Glomerular visceral epithelial cell (primary cell): ENCODE measurements at regions not wholly inside any gene's neighbourhood (a gene's known extent, or its start where the extent isn't known, plus 50 kb on each side); places are given as distances from the start of the nearest gene placed in this dataset.

Experiments used
- DNase-seq: peaks from one replicate; pipeline ENCODE4 v3.0.0-alpha.2; 2016; ENCODE audit errors: extremely low spot score

DNA sequence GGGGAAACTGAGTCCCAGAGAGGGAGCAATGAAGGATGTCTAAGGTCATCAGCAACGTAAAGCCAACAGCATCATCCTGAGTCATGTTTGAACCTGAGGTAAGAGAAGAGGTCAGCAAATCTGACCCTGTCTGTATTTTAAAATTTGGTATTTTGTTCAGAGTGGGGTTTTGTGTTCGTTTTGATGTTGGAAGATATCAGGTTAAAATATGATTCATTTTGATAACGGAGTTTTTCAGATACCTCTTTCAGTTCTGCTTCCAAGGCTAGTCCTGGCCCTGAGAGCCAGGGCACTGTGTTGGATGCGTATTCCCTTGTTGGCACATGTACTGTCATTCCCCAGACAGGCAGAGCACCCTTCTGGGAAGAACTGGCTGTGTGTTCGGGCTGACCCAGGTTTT is 291.0 kb downstream of the NSG2 start:
- no peak for DNase-seq

DNA sequence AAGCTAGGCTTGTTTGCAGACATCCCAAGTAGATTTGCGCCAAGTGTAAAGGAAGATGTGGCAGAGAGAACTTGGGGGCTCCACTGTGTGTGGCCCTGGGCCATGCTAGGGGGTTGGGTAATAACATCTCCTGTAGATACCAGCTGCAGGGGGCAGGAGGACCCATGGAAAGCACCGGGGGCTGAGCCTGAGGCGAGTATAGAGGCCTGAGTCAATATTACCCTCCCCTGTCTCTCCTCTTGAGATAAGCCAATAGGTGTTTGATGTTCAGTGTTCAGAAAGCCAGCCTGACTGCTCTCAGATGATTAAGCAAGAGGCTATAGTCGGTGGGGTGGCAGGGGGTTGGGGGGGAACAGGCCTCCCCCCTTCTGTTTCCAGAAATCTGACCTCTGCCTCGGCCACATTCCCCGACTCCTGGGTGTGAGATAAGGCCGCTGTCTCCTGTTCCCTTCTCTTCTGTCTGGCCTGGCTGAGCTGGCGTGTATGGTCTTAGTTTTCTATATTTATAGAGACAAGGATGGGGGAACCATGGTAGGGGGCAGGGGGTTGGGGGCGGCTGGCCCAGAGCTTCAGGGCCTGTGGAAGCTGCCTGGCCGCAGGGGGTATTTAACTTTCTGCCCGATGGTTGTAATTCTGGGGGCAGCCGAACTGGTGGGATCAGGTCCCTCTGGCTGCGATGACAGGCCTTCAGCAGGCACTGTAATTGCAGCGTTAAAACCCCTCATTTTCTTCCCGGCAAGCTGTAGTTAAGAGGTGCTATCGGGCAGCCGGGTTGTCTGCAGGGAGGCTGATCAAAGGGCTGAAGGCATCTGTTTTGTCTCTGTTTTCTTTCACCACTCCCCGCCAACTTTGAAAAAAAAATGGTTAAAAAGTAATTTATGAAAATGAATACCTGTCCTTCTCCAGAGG is 292.0 kb downstream of the NSG2 start:
- DNase-seq = no peak

DNA sequence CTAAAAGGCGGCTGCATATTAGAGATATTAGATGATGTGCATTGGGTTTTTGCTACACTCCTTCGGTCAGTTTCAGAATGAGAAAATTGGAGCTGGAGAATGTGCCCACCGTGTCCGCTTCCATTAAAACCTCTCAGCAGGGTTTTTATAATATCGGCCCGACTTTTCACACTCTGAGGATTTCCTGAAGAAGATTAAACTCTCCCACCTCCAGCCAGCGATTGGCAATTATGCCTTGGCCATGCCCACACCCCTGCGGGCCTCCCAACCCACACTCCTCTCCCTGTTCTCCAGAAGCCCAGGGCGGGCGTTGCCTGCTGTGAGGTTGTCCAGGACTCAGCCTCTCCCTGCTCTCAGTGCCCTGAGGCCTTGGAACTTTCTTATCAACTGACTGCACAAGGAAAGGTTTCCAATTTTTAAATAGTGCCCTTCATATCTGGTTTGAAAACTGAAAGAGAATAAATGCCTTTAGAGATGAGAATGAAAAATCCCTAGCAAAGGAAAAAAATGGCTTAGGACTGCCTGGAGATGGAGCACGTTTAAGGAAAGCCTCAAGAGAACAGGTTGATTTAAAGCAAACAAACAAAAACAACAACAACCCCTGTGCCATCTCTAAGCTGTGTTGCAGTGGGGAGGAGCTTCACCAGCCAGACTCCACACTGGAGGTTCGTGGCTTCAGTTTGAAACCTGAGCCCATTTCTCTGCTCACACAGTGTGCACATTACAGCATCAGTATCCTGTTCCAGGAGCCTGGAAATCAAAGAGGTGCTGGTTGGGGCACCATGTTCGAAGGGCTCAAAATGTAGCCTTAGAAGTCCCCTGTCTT is 292.9 kb downstream of the NSG2 start:
- peak; percentile 9 for DNase-seq

DNA sequence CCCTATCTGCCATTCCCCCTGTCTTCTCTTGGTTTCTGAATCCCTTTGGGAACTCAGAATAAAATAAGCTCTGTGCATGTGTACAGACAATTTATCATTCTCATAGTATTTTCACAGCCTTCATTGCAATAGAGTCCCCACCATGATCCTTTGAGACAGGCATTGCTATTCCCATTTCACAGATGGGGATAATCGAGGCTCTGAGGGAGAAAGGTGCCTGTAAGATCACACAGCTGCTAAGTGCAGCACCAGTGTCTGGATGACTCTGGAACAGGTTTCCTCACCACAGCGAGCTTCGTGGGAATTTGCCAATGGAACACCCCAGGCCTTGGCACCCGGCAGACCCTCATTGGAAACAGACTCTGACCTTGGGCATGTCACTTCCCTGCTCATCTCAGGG is 293.6 kb downstream of the NSG2 start:
- DNase-seq = no peak

DNA sequence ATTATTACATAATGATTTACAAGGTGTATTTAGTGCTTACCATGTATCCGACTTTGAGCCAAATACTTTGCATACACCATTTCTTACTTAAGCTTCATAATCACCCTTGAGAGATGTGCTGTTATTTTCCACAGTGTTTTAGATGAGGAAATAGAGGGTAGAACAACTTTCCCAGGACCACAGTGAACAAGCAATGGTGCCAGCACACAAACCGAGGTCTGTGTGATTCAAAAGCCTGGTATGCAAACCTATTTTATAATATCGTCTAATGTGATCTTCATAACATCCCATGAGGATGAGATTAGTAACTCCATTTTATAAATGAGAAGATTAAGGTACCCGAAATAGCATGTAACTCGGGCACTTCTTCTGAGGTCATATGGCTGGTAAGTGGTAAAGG is 294.7 kb downstream of the NSG2 start:
- no peak for DNase-seq

DNA sequence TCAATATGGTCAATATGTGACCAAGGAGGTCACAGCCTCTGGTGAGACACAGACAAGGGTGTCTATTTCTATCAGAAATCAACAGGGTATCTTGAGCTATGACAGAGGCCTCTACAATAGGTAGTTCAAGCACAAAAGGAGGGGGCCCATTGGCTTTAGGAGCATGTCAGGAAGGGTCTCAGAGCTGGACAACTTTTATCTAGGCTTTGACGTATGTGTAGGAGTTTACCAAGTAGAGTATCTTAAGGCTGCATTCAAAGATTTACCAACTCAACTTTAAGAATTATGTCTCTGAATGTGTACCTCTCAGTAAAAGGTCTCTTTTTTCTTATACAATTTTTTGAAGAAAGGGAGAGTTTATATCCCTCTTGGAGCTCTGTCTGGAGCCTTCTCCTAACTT is 297.2 kb downstream of the NSG2 start:
- no peak for DNase-seq

DNA sequence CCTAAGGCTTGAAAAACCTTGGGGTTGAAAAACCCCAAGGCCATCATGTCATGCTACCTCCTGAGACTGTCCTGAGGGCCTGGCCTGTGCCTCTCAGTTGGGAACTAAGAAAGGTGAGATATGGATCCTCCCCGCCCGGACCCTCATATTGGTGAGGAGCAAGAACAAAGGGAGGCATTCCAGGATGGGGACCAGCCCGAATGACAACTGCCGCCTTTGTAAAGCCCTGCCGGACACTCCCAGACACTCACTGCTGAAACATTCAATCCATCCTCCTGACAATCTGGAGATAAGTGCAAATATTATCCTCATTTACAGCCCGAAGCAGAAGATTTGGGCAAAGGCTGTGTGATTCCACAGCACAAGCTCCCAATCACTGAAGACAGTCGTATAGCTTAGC is 298.3 kb downstream of the NSG2 start:
- no peak for DNase-seq

DNA sequence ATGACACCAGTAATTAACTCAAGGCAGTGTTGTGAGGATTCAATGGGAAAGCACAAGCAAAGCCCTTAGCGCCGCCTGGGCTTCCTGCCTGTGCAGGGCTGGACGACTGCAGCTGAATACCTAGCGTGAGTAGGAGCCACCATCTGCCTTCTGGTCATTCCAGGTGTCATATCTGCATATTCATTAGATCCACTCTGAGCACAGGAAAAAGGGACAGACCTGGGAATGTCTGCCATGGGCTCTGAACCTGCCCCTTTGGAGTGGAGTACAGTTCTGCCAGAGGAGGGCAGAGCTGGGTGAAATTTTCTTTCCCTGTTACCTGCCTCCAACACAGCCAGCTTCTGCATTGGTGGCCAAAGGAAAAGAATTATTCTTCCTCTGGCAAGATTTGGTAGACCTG is 298.8 kb downstream of the NSG2 start:
- DNase-seq = no peak

DNA sequence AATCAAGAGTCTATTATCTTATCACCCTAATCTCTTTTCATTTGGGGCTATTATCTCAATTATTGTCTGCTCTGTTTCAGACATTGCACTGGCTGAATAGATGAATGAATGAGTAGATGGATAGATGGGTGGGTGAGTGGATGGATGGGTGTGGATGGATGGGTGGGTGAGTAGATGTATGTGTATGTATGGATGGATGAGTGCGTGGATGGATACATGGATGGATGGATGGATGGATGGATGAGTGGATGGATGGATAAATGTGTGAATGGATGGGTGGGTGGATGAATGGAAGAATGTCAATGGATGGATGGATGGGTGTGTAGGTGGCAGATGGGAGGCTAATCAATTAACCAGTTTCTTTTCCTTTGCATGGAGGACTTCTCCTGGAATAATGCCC is 301.7 kb downstream of the NSG2 start:
- no peak for DNase-seq

DNA sequence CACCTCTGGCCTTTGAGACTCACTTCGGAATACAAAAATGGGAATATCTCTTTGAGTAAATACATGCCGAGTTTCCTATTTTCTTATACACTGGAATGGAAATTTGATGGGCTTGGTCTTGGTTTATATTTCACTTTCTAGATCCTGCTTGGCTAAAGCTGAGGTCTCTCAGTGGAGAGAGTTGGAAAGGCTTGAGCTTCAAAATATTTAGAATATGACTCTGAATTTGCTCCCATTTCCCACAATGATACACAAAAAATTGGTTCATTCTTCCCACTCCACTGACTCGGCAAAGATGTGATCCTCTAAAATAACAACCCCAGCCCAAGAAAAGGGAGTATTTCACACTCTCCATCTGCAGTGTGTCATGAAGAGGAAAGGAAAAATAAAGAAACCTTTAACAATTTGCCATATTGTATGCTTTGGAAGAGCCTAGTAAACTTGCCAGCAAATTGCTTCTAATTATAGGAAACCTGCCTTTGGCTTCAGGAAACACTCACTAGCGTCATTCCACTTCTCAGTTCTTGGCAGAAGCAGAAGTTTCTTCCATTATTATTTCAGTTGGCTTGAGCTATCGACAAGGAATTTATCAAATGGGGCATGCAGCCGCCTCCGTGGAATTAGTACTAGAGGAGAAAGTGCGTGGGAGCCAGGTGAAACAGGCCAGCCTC is 302.9 kb downstream of the NSG2 start:
- no peak for DNase-seq

DNA sequence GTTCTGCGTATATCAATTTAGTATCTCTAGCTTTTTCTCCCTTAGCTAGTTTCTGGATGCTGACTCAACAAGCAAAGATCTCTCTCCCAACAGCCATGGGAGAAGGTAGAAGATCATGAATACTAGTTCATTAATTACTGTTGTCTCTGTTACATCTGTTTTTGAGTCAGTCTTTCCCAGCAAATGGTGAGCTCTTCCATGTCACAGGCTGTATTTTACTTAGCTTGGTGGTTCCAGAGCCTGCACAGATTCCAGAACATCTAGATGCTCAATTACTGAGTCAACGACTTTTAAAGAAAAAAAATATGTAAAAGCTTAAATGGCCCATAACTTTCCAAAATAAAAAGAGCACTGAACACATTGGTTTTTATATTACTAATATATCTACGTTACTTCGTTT is 307.2 kb downstream of the NSG2 start:
- DNase-seq = no peak

DNA sequence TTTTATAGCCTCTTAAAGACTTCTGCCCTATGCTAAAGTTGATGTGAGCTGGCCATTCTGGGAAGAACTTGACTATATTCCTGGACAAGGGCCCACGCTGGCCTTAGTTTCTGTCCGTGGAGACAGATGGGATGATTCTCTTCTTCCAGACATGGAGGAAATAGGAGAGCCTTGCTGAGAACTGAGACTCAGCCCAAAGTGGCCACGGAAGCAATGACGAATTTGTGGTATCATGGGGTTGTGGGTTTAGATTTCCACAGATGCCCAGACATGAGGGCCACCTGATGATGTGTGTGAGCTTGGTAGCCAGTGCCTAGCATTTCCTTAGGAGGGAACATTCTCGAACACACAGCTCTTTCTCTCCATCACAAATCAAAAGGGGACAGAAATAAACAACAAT is 309.1 kb downstream of the NSG2 start:
- no peak for DNase-seq

DNA sequence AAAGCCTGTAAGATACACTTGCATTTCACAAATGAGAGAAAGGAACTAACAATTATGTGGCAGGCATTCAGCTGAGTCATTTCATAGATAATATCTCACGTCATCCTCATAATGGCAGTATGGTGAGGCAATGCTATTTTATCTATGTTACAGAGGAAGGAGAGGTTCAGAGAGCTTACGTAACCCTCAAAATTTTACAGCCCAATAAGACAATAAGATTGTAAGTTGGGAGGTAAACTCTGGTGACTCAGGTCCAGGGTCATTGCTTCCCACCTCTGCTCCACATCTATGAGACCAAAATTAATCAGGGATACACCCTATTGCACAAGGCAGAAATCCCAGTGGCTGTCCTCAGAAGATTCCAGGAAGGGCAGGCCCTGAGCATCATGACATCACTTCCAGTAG is 309.7 kb downstream of the NSG2 start:
- DNase-seq = peak; percentile 54

DNA sequence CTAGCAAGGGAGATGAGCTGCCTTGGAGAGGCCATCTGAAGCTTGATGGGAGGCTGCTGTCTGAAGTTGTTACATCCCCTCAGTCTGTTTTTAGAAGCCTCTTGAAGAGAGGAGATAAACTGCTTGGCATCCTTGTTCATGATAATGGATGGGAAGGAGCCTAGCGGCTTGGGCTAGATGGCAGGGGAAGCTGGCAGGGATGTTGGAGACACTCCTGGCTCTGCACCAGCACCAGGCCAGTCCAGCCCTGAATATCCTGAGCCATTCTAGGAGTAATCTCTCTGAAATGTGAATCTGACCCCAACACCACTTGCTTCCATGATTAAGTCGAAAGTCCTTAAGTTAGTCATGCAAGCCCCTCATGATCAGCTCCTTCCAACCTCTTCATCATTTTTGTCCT is 310.5 kb downstream of the NSG2 start:
- no peak for DNase-seq

DNA sequence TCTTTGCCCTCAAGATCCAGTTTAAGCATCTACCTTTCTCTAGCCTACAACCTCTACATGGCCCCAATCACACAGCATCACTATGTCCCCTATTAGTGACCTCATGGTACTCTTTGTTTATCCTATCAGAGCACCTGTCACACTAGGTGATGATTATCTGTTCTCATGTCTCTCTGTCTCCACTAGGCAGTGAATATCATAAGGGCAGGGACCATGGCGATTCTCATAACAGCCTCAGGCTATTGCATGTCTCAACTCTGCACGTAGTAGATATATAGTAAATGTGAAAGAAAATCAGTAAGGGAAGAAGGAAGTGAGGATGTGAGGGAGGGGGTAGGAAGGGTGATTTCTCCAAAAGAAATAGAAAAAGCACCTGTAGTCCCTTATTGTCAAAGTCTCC is 311.0 kb downstream of the NSG2 start:
- DNase-seq = no peak

DNA sequence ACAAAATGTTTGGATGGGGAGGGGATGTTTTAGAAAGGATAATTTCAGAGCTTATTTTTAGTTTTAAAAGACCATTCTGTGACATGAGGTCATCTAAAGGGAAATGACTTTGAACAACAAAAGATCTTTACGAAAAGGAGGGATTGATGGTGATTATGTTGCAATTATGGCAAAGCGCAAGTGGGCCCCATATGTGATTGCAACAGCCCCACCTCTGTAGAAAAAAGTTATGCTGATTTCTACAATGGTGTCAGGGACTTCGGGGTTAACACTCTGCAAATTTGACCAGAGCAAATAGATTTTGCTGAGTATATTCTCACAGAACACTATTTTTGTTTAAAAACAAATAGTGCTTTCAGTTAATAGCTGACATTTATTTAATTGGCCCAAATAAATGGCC is 312.8 kb downstream of the NSG2 start:
- DNase-seq = no peak

DNA sequence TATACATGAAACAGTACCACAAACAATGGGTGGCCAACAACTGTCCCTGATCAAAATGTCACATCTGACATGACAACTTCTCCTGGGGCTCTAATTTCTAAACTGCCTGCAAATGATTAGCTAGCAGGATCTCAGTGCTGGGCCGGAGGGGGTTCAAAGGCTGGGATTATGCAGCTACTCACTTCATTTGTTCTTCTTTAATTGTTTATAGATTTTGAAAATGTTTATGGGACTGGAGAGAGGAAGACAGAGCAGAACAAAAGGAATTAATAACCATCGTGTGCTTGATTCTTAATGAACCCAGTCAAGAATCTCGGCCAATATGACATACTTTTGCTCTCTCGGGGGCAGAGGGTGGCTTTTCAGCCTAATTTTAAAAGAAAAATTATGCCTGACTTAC is 313.6 kb downstream of the NSG2 start:
- DNase-seq = no peak

DNA sequence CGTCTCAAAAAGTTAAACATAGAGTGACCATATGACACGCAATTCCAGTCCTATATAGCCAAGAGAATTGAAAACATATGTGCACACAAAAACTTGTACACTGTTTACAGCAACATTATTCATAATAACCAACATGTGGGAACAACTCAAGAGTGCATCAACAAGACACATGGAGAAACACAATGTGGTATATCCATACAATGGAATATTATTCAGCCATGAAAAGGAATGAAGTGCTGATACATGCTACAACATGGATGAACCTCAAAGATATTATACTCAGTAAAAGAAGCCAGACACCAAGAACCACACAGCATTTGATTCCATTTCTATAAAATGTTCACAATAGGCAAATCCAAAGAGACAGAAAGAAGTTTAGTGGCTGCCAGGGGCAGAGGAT is 317.0 kb downstream of the NSG2 start:
- no peak for DNase-seq

DNA sequence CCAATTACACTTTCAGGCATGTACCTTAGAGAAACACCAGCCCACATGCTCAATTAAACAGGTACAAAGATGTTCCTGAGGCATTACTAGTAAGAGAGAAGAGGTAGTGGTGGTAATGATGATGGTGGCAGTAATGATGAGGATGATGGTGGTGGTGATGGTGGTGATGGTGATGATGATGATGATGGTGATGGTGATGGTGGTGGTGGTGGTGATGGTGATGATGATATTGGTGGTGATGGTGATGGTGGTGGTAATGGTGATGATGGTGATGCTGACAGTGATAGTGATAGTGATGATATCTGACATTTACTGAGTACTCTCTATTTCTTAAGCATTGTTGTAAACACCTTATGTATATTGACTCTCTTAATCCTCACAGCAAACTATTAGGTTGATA is 318.4 kb downstream of the NSG2 start:
- no peak for DNase-seq

DNA sequence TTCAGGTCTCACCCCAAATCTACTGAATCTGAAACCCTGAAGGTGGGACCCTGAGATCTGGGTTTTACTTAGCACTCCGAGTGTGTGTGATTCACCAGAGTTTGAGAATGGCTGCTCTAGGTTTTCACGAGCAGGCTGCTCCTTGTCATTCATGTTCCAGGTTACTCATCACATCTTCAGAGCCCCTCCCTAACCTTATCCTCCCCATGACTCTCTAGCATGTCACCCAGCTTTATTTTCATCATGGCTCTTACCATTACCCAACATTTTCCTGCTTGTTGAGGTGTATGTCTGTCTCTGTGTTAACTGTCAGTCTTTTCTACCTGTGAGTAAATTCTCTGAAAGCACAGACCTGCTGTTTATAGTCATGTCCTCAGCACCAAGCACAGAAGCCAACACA is 319.2 kb downstream of the NSG2 start:
- no peak for DNase-seq

DNA sequence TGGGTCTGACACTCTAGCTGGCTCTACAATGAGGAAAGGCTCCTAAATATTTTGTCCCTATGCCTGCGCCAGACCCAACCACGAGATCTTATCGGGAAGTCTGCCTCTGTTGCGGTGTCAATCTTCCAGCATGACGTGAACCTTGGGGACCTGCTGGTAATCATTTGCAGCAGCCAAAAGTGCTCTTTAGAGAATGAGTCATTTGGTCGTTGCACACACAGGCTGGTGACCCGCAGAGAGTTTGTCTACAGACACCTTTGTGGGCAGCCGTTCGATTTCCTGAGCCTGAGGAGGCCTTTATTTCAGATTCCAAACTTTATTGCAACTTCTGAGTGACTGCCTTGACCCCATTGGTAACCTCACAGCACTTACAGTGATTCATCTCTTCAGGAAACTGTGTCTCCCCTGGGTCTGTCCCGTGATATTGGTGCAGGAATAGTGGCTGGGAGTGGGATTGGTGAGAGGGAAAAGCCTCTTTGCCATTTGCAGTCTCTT is 326.1 kb downstream of the NSG2 start:
- peak; percentile 58 for DNase-seq

DNA sequence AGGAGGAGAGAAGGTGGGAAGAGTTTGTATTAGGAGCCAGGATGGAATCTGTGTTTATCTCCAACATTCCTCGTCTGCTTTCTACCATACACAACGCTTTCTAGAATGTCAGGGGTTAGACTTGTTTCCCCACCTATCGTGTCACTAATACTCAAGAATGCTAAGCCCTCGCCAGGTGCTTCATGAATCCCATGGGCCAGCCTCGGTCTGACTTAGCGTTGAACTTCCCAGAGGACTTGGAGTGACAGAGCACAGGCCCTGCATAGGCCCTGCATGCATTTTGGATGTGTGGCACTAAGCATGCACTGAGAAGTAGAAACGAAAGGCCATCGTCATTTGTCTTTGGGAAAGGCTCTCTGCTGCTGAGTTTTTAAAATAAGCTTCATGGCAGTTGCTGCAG is 328.7 kb downstream of the NSG2 start:
- no peak for DNase-seq
